Tibial artery (tissue), 4 donors: ENCODE measurements at regions not wholly inside any gene's neighbourhood (a gene's known extent, or its start where the extent isn't known, plus 50 kb on each side); places are given as distances from the start of the nearest gene placed in this dataset.
"Not testable (repeated sequence)": the region's sequence is repeated elsewhere in the genome, so short reads cannot be mapped to it uniquely, and the experiment has no call there.

Experiments
- DNase-seq, 2 donors: peaks; one replicate each; pipeline ENCODE4 v3.0.0-alpha.2; 2019
- H3K27ac ChIP-seq, 2 donors: fragments of 200-600 bp; sonication (generic) in 1 of 2; 1 replicate in 1 of 2; 2 replicates in 1 of 2; pipeline ENCODE4 v1.5.1; 2018 to 2019; ENCODE audit warnings: mild to moderate bottlenecking in 1 of 2
- H3K27me3 ChIP-seq, 2 donors: fragments of 200-600 bp; sonication (generic) in 1 of 2; one replicate each; pipeline versions ENCODE4 v1.5.1 to v1.6.0; 2016 to 2019
- H3K36me3 ChIP-seq, 3 donors: fragments of 200-600 bp; sonication (generic) in 2 of 3; one replicate each; pipeline ENCODE4 v1.5.1; 2016 to 2019; ENCODE audit warnings: mild to moderate bottlenecking in 2 of 3
- H3K4me1 ChIP-seq, 4 donors: fragments of 200-600 bp; sonication (generic) in 2 of 4; 1 replicate in 3 of 4; 2 replicates in 1 of 4; pipeline ENCODE4 v1.5.1; 2016 to 2019
- H3K4me3 ChIP-seq, 2 donors: fragments of 200-600 bp; sonication (generic) in 1 of 2; 1 replicate in 1 of 2; 2 replicates in 1 of 2; pipeline ENCODE4 v1.5.1; 2018 to 2019; ENCODE audit warnings: mild to moderate bottlenecking in 2 of 2
- H3K9me3 ChIP-seq, 3 donors: fragments of 200-600 bp; sonication (generic) in 1 of 3; one replicate each; pipeline ENCODE4 v1.5.1; 2016 to 2019
- CTCF ChIP-seq, 2 experiments: fragments of 200-600 bp in 1 of 2; fragments of 450-650 bp in 1 of 2; IDR thresholded peaks; one replicate each; pipeline ENCODE4 v1.5.1; 2017 to 2019; ENCODE audit warnings: antibody characterized with exemption in 2 of 2, mild to moderate bottlenecking in 1 of 2, moderate library complexity in 1 of 2
- intact Hi-C: fragments of 100-400 bp; cut with DNase I; formaldehyde crosslinking; loops from one replicate; pipeline ENCODE4 v1.15.0; 2023; ENCODE audit warnings: low total_unique reads

- DNase-seq: no peak
- no peak for TF ChIP-seq CTCF (IDR thresholded peaks at IDR 0.05)
- intact Hi-C loops: no loop called here
- no peaks in the 10 kb centered on the region for H3K36me3 ChIP-seq
- no peak overlapping the region for H3K27ac ChIP-seq
- no peaks in the 10 kb centered on the region for H3K4me1 ChIP-seq
- no peaks in the 10 kb centered on the region for H3K9me3 ChIP-seq
- no peaks in the 10 kb centered on the region for H3K27me3 ChIP-seq
- H3K4me3 ChIP-seq: no peak overlapping the region
These were observed 266.0 kb downstream of the CD83 start for GRCh38 chr6:14383393-14384174.

GRCh38 chr6:14384175-14384949, 266.8 kb downstream of the CD83 start:
- no peak for TF ChIP-seq CTCF (IDR thresholded peaks at IDR 0.05)
- Histone ChIP-seq H3K27me3 (no peaks in the 10 kb centered on the region), H3K9me3 (no peaks in the 10 kb centered on the region), H3K36me3 (no peaks in the 10 kb centered on the region), H3K4me1 (no peaks in the 10 kb centered on the region), H3K4me3 (no peak overlapping the region), H3K27ac (no peak overlapping the region)
- no peak for DNase-seq
- intact Hi-C loops: no loop called here

GRCh38 chr6:14386263-14386662, 268.7 kb downstream of the CD83 start:
- intact Hi-C loops: no loop called here
- Histone ChIP-seq H3K27me3 (no peaks in the 10 kb centered on the region), H3K27ac (no peak overlapping the region), H3K4me1 (no peaks in the 10 kb centered on the region), H3K9me3 (no peaks in the 10 kb centered on the region), H3K4me3 (no peak overlapping the region), H3K36me3 (no peaks in the 10 kb centered on the region)
- no peak for TF ChIP-seq CTCF (IDR thresholded peaks at IDR 0.05)
- DNase-seq: no peak

- Histone ChIP-seq H3K36me3 (no peaks in the 10 kb centered on the region), H3K4me1 (no peaks in the 10 kb centered on the region), H3K27ac (no peak overlapping the region), H3K27me3 (no peaks in the 10 kb centered on the region), H3K9me3 (no peaks in the 10 kb centered on the region), H3K4me3 (no peak overlapping the region)
- no peak for DNase-seq
- intact Hi-C loops: no loop called here
- TF ChIP-seq CTCF (IDR thresholded peaks at IDR 0.05): no peak
These were observed 269.1 kb downstream of the CD83 start for GRCh38 chr6:14386668-14387067.

GRCh38 chr6:14388371-14388770, 270.8 kb downstream of the CD83 start:
- Histone ChIP-seq H3K4me1 (no peaks in the 10 kb centered on the region), H3K9me3 (no peaks in the 10 kb centered on the region), H3K27me3 (no peaks in the 10 kb centered on the region), H3K4me3 (no peak overlapping the region), H3K36me3 (no peaks in the 10 kb centered on the region), H3K27ac (no peak overlapping the region)
- no peak for DNase-seq
- no peak for TF ChIP-seq CTCF (IDR thresholded peaks at IDR 0.05)
- intact Hi-C loops: no loop called here

- H3K4me3 ChIP-seq, DNase-seq, H3K27ac ChIP-seq, intact Hi-C loops, H3K9me3 ChIP-seq, H3K4me1 ChIP-seq, H3K27me3 ChIP-seq, H3K36me3 ChIP-seq: not testable (repeated sequence)
These were observed 272.2 kb downstream of the CD83 start for GRCh38 chr6:14389776-14390175.
